ENCODE measurements at regions not wholly inside any gene's neighbourhood (a gene's known extent, or its start where the extent isn't known, plus 50 kb on each side); places are given as distances from the start of the nearest gene placed in this dataset.

- TF ChIP-seq, protein P1, sequence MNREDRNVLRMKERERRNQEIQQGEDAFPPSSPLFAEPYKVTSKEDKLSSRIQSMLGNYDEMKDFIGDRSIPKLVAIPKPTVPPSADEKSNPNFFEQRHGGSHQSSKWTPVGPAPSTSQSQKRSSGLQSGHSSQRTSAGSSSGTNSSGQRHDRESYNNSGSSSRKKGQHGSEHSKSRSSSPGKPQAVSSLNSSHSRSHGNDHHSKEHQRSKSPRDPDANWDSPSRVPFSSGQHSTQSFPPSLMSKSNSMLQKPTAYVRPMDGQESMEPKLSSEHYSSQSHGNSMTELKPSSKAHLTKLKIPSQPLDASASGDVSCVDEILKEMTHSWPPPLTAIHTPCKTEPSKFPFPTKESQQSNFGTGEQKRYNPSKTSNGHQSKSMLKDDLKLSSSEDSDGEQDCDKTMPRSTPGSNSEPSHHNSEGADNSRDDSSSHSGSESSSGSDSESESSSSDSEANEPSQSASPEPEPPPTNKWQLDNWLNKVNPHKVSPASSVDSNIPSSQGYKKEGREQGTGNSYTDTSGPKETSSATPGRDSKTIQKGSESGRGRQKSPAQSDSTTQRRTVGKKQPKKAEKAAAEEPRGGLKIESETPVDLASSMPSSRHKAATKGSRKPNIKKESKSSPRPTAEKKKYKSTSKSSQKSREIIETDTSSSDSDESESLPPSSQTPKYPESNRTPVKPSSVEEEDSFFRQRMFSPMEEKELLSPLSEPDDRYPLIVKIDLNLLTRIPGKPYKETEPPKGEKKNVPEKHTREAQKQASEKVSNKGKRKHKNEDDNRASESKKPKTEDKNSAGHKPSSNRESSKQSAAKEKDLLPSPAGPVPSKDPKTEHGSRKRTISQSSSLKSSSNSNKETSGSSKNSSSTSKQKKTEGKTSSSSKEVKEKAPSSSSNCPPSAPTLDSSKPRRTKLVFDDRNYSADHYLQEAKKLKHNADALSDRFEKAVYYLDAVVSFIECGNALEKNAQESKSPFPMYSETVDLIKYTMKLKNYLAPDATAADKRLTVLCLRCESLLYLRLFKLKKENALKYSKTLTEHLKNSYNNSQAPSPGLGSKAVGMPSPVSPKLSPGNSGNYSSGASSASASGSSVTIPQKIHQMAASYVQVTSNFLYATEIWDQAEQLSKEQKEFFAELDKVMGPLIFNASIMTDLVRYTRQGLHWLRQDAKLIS (CRISPR knock-in tag; IDR thresholded peaks at IDR 0.05; ENCODE audit: borderline replicate concordance) = no peak
- TF ChIP-seq, protein P2, sequence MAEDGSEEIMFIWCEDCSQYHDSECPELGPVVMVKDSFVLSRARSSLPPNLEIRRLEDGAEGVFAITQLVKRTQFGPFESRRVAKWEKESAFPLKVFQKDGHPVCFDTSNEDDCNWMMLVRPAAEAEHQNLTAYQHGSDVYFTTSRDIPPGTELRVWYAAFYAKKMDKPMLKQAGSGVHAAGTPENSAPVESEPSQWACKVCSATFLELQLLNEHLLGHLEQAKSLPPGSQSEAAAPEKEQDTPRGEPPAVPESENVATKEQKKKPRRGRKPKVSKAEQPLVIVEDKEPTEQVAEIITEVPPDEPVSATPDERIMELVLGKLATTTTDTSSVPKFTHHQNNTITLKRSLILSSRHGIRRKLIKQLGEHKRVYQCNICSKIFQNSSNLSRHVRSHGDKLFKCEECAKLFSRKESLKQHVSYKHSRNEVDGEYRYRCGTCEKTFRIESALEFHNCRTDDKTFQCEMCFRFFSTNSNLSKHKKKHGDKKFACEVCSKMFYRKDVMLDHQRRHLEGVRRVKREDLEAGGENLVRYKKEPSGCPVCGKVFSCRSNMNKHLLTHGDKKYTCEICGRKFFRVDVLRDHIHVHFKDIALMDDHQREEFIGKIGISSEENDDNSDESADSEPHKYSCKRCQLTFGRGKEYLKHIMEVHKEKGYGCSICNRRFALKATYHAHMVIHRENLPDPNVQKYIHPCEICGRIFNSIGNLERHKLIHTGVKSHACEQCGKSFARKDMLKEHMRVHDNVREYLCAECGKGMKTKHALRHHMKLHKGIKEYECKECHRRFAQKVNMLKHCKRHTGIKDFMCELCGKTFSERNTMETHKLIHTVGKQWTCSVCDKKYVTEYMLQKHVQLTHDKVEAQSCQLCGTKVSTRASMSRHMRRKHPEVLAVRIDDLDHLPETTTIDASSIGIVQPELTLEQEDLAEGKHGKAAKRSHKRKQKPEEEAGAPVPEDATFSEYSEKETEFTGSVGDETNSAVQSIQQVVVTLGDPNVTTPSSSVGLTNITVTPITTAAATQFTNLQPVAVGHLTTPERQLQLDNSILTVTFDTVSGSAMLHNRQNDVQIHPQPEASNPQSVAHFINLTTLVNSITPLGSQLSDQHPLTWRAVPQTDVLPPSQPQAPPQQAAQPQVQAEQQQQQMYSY (CRISPR knock-in tag; IDR thresholded peaks at IDR 0.05) = no peak
- TF ChIP-seq NR1H2 (CRISPR knock-in tag; IDR thresholded peaks at IDR 0.05) = no peak
- no peak for TF ChIP-seq MAX (CRISPR knock-in tag; IDR thresholded peaks at IDR 0.05)
- TF ChIP-seq, protein P3, sequence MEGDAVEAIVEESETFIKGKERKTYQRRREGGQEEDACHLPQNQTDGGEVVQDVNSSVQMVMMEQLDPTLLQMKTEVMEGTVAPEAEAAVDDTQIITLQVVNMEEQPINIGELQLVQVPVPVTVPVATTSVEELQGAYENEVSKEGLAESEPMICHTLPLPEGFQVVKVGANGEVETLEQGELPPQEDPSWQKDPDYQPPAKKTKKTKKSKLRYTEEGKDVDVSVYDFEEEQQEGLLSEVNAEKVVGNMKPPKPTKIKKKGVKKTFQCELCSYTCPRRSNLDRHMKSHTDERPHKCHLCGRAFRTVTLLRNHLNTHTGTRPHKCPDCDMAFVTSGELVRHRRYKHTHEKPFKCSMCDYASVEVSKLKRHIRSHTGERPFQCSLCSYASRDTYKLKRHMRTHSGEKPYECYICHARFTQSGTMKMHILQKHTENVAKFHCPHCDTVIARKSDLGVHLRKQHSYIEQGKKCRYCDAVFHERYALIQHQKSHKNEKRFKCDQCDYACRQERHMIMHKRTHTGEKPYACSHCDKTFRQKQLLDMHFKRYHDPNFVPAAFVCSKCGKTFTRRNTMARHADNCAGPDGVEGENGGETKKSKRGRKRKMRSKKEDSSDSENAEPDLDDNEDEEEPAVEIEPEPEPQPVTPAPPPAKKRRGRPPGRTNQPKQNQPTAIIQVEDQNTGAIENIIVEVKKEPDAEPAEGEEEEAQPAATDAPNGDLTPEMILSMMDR (IDR thresholded peaks at IDR 0.05) = no peak
- TF ChIP-seq, protein P4, sequence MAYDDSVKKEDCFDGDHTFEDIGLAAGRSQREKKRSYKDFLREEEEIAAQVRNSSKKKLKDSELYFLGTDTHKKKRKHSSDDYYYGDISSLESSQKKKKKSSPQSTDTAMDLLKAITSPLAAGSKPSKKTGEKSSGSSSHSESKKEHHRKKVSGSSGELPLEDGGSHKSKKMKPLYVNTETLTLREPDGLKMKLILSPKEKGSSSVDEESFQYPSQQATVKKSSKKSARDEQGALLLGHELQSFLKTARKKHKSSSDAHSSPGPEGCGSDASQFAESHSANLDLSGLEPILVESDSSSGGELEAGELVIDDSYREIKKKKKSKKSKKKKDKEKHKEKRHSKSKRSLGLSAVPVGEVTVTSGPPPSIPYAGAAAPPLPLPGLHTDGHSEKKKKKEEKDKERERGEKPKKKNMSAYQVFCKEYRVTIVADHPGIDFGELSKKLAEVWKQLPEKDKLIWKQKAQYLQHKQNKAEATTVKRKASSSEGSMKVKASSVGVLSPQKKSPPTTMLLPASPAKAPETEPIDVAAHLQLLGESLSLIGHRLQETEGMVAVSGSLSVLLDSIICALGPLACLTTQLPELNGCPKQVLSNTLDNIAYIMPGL (CRISPR knock-in tag; IDR thresholded peaks at IDR 0.05) = no peak
- TF ChIP-seq ZBTB21 (CRISPR knock-in tag; IDR thresholded peaks at IDR 0.05; ENCODE audit: borderline replicate concordance) = no peak
- TF ChIP-seq, protein P5, sequence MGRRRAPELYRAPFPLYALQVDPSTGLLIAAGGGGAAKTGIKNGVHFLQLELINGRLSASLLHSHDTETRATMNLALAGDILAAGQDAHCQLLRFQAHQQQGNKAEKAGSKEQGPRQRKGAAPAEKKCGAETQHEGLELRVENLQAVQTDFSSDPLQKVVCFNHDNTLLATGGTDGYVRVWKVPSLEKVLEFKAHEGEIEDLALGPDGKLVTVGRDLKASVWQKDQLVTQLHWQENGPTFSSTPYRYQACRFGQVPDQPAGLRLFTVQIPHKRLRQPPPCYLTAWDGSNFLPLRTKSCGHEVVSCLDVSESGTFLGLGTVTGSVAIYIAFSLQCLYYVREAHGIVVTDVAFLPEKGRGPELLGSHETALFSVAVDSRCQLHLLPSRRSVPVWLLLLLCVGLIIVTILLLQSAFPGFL (CRISPR knock-in tag; IDR thresholded peaks at IDR 0.05; ENCODE audit: borderline replicate concordance) = no peak
- no peak for TF ChIP-seq SP1 (CRISPR knock-in tag; conservative IDR thresholded peaks at IDR 0.05)
Measured at GRCh38 chr12:24134092-24134491, 184.6 kb upstream of the SOX5 start.

Data from WTC11 (cell line).